Right lobe of liver (tissue), 6 donors: ENCODE measurements at regions not wholly inside any gene's neighbourhood (a gene's known extent, or its start where the extent isn't known, plus 50 kb on each side); places are given as distances from the start of the nearest gene placed in this dataset.

Experiments
- ATAC-seq, 4 donors: fragments of 200-7000 bp; cut with Tn5 transposase; one replicate each; pipeline ENCODE4 v1.9.1; 2020; ENCODE audit warnings: mild to moderate bottlenecking in 4 of 4, moderate library complexity in 4 of 4
- DNase-seq, 3 donors: peaks; one replicate each; pipeline ENCODE4 v3.0.0-alpha.2; 2020
- H3K27ac ChIP-seq, 3 donors: fragments of 200-600 bp; one replicate each; pipeline ENCODE4 v1.8.0; 2022
- H3K27me3 ChIP-seq, 2 donors: fragments of 200-600 bp; one replicate each; pipeline ENCODE4 v1.8.0; 2022
- H3K36me3 ChIP-seq, 4 donors: fragments of 200-600 bp; sonication (generic) in 1 of 4; one replicate each; pipeline versions ENCODE4 v1.5.1 to v1.8.0; 2017 to 2022; ENCODE audit warnings: control low read depth in 1 of 4
- H3K4me1 ChIP-seq, 4 donors: fragments of 200-600 bp; sonication (generic) in 1 of 4; one replicate each; pipeline versions ENCODE4 v1.5.1 to v1.8.0; 2017 to 2022; ENCODE audit warnings: control low read depth in 1 of 4
- H3K4me3 ChIP-seq, 3 donors: fragments of 200-600 bp; one replicate each; pipeline ENCODE4 v1.8.0; 2022
- H3K9me3 ChIP-seq, 4 donors: fragments of 200-600 bp; sonication (generic) in 1 of 4; one replicate each; pipeline versions ENCODE4 v1.5.1 to v1.8.0; 2017 to 2022; ENCODE audit warnings: control low read depth in 1 of 4
- POLR2A ChIP-seq: fragments of 450-650 bp; IDR thresholded peaks from one replicate; pipeline ENCODE4 v1.6.1; 2017; ENCODE audit warnings: antibody characterized with exemption, mild to moderate bottlenecking
- WGBS: methylation state at CpG from one replicate; pipeline ENCODE4 v1.1.6; 2018; ENCODE audit warnings: low coverage, low lambda C conversion rate; ENCODE audit not compliant: insufficient coverage; ENCODE audit errors: missing lambda C conversion rate; 5-methylcytosine and 5-hydroxymethylcytosine counted together
- intact Hi-C, 2 donors: fragments of 100-400 bp; cut with DNase I; formaldehyde crosslinking; loops; one replicate each; pipeline versions ENCODE4 v1.11.2 to v1.14.1; 2022
- TF ChIP-seq, protein P1 (sequence below), 4 donors: fragments of 200-600 bp in 3 of 4; fragments of 450-650 bp in 1 of 4; IDR thresholded peaks; one replicate each; pipeline versions ENCODE4 v1.5.1 to v1.8.0; 2016 to 2022; ENCODE audit warnings: antibody characterized with exemption in 4 of 4, mild to moderate bottlenecking in 2 of 4
- donor health status: DM: no; HTN: yes; CAD: no.
- donor health status: DM: no; HTN: no; CAD: no.
- donor health status: DM: no; HTN: no; CAD: no.
- donor health status: DM: no; HTN: yes; CAD: no.
- donor health status: DM: no; HTN: yes; CAD: no.

- no peaks in the 10 kb centered on the region for H3K36me3 ChIP-seq
- H3K27ac ChIP-seq = no peak overlapping the region
- DNase-seq = no peak
- no peaks in the 10 kb centered on the region for H3K27me3 ChIP-seq
- H3K4me3 ChIP-seq = no peak overlapping the region
- WGBS = 58% methylated on average over 2 of the region's 2 CpGs
- no peaks in the 10 kb centered on the region for H3K4me1 ChIP-seq
- ATAC-seq = no peak
- no peaks in the 10 kb centered on the region for H3K9me3 ChIP-seq
- intact Hi-C loops = no loop called here
- TF ChIP-seq POLR2A = no peak
- TF ChIP-seq, protein P1, sequence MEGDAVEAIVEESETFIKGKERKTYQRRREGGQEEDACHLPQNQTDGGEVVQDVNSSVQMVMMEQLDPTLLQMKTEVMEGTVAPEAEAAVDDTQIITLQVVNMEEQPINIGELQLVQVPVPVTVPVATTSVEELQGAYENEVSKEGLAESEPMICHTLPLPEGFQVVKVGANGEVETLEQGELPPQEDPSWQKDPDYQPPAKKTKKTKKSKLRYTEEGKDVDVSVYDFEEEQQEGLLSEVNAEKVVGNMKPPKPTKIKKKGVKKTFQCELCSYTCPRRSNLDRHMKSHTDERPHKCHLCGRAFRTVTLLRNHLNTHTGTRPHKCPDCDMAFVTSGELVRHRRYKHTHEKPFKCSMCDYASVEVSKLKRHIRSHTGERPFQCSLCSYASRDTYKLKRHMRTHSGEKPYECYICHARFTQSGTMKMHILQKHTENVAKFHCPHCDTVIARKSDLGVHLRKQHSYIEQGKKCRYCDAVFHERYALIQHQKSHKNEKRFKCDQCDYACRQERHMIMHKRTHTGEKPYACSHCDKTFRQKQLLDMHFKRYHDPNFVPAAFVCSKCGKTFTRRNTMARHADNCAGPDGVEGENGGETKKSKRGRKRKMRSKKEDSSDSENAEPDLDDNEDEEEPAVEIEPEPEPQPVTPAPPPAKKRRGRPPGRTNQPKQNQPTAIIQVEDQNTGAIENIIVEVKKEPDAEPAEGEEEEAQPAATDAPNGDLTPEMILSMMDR (IDR thresholded peaks at IDR 0.05) = no peak
Measured at GRCh38 chr1:218643926-218644325, 298.8 kb downstream of the TGFB2 start.

DNA sequence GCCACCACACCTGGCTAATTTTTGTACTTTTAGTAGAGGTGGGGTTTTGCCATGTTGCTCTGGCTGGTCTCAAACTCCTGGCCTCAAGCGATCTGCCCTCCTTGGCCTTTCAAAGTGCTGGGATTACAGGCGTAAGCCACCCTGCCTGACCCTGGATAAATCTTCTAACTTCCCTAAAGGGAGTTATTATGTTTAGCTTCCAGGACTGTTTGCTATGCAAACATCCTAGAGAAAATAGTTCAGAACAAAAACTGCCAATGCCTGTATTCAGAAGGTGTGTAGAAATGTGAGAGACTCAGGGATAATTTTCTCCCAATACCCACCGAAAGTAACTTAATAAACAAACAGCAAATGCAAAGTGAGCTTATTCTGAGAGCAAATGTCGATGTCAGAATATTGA, 301.2 kb downstream of the TGFB2 start:
- H3K9me3 ChIP-seq = no peaks in the 10 kb centered on the region
- no peaks in the 10 kb centered on the region for H3K27me3 ChIP-seq
- no peaks in the 10 kb centered on the region for H3K4me1 ChIP-seq
- no peak for TF ChIP-seq POLR2A
- TF ChIP-seq, protein P1 (IDR thresholded peaks at IDR 0.05) = no peak
- intact Hi-C loops = no loop called here
- no peak overlapping the region for H3K27ac ChIP-seq
- H3K4me3 ChIP-seq = no peak overlapping the region
- WGBS = 42% methylated on average over 3 of the region's 4 CpGs
- ATAC-seq (peak in 3 of 4 donors; percentile 21 to 59 (median 54)), DNase-seq (no peak)
- no peaks in the 10 kb centered on the region for H3K36me3 ChIP-seq

DNA sequence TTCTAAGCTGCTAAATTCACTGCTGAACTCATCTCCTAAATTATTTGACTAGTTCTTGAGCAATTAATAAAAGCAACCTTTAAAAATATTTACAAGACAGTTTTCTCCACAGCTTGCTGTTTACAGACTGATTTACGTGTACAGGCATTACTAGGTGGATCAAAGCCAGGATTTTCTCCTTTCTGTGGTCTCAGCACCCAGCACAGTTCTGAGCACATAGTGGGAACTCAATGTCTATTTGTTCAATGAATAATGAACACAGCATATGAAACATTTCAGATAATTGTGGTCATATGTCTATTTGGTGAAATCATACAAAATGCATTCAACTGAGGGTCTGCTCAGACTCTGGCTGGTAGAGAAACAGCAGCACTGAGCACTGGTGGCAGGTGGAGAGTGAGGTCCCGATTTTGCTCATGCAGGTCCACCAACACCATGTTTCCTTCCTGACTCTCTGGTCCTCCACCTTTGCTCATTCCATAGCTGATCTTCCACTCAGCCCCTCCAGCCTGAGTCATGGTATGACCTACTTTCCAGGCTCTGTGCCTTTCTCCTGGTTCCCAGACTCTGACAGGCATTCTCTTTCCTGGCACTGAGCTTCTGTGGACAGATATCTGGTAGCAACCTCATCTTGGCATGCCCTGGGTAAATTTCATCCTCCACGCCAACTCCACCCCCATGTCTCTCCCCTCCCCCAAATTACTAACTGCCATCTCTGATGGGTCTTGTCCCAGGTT, 311.3 kb downstream of the TGFB2 start:
- ATAC-seq (no peak), DNase-seq (no peak)
- no peaks in the 10 kb centered on the region for H3K9me3 ChIP-seq
- H3K27me3 ChIP-seq = no peaks in the 10 kb centered on the region
- no peak overlapping the region for H3K27ac ChIP-seq
- WGBS = 69% methylated on average over 2 of the region's 3 CpGs
- TF ChIP-seq, protein P1 (IDR thresholded peaks at IDR 0.05) = no peak
- no peak for TF ChIP-seq POLR2A
- no peaks in the 10 kb centered on the region for H3K4me1 ChIP-seq
- no peaks in the 10 kb centered on the region for H3K36me3 ChIP-seq
- intact Hi-C loops = no loop called here
- H3K4me3 ChIP-seq = no peak overlapping the region

GRCh38 chr1:218658269-218658668, 313.1 kb downstream of the TGFB2 start:
- DNase-seq = no peak
- TF ChIP-seq, protein P1 (IDR thresholded peaks at IDR 0.05) = no peak
- TF ChIP-seq POLR2A = no peak
- Histone ChIP-seq H3K9me3 (no peaks in the 10 kb centered on the region), H3K36me3 (no peaks in the 10 kb centered on the region), H3K27ac (no peak overlapping the region), H3K27me3 (no peaks in the 10 kb centered on the region), H3K4me3 (no peak overlapping the region), H3K4me1 (no peaks in the 10 kb centered on the region)
- 85% methylated on average over 2 of the region's 2 CpGs for WGBS
- no peak for ATAC-seq
- intact Hi-C loops = no loop called here
